HG02870 (cell line): ENCODE measurements at regions not wholly inside any gene's neighbourhood (a gene's known extent, or its start where the extent isn't known, plus 50 kb on each side); places are given as distances from the start of the nearest gene placed in this dataset.
"Not testable (repeated sequence)": the region's sequence is repeated elsewhere in the genome, so short reads cannot be mapped to it uniquely, and the experiment has no call there.

Source experiments
- ATAC-seq: cut with Tn5 transposase; IDR thresholded peaks from one replicate; pipeline ENCODE4 v1.9.1; 2021; ENCODE audit warnings: mild to moderate bottlenecking, moderate library complexity; ENCODE audit not compliant: unreplicated experiment

DNA sequence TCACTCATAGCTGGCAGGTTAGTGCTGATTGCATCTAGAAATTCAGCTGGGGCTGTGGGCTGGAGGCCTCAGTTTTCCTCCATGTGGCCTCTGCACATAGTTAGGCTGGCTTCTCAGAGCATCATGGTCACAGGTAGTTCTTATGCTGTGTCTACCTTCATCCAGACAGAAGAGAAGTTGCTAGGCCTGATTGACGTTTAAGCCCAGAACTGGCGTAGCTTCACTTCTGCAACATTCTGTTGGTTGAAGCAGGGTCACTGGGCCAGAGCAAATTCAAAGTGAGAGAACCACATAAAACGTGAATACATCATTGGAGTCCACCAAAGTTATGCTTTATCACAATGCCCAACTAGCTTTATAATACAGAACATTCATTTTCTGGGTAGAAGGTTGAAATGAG lies 116.0 kb downstream of the SPP2 start:
- no peak for ATAC-seq

DNA sequence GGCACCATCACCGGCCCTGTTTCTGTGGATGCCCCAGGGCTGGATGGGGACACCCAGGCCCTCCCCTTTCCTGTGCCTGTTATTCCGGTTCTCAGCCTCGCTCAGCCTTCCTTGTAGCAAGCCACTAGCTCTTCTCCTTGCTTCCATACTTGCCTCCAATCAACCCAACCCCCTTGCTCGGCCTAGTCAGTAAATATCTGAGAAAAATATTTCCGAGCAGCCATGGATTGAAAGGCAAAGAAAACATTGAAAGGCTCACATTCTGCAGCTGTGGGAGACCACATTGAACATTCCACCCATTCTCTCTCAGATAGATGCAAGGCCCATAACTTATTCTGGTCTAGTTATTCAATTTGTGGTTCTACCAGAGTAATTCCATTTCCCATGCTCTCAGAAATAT lies 114.9 kb downstream of the SPP2 start:
- ATAC-seq, result no peak

DNA sequence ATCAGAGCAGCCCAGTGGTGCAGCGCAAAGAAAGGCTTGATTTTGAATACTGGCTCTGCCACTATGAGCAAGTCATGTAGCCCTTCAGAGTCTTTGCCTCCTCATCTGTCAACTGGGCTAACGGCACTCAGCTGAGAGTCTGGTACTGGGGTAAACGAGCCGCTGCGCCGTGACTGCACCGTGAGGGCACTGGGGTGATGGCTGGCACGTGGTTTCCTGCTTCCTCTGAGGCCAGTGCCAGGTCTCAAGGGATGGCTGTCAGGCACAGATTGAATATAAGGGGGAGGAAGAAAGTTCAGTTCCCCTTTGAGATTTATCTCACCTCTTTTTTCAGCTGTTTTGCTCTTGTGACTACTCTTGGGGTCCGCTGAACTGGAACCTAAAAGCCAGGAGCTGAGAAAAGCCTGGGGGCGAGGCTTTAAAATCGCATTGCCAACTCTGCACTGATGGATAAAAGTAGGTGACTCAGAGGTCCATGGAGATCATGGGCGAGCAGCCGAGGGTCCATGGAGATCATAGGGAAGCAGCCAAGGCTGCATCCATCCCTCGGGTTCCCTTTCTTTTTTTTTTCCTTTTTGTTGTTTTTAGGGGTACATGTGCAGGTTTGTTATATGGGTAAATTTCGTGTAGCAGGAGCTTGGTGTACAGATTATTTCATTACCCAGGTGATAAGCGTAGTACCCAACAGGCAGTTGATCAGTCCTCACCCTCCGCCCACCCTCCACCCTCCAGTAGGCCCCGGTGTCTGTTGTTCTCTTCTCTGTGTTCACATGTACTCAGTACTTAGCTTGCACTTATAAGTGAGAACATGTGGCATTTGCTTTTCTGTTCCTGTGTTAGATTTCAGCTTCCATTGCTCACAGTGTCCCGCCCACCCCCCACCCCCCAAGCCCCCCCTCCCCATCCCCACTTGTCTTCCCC lies 114.3 kb downstream of the SPP2 start:
- no peak for ATAC-seq

DNA sequence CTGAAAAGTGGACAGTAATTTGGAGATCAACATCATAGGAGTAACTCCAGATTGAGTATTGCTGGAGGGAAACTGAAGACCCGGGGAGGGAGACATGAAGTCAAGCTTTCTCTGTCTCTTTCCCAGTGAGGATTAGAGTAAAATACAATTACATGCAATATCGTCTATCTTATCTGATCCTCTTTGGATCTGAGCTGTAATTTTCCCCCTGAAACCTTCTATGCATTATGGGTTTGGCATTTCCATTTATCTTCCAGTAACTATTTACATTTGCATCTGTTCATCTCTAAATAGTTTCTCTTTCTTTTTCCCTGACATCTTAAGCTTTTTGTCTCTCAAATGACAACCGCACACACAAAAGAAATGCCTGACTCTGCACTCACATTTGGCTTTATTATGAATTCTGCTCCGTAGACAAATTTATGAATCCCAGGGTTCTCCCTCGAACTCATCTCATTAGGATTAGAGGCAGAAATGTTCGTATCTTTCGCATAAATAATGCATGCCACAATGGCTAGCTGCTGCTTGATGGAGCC lies 113.1 kb downstream of the SPP2 start:
- no peak for ATAC-seq

DNA sequence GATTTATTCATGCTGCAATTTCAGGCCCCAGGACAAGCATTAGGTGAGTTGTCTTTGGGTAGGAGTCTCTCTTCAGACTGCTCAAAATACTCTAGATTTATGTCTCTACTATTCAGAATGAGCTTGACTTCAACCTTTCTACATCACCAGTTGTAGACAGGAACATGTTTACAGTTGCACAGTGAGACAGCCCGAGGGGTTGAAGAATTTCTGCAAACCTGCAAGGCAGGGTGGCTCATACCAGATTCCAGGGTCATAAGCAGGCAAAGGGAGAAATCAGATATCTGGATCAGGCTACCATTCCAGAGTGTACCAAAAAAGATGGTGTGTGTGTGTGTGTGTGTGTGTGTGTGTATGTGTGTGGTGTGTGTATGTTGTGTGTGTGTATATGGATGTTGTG lies 112.4 kb downstream of the SPP2 start:
- no peak for ATAC-seq

DNA sequence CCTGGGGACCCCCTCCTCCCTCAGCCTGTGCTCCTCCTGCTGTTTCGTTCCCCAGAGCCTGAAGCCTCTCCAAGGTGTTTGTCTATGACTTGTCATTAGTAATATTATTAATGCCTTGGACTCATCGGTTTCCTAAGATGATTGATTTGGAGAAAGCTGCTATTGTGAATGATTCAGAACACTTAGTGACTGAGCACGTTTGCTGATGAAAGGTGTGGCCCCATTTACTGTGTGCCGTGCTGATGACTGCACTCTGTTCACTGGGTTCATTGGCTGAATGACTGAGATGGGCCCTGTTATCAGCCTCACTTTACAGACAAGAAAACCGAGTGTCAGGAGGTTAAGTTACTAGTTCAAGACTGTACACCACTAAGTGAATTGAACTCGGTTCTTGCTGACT lies 111.4 kb downstream of the SPP2 start:
- no peak for ATAC-seq

DNA sequence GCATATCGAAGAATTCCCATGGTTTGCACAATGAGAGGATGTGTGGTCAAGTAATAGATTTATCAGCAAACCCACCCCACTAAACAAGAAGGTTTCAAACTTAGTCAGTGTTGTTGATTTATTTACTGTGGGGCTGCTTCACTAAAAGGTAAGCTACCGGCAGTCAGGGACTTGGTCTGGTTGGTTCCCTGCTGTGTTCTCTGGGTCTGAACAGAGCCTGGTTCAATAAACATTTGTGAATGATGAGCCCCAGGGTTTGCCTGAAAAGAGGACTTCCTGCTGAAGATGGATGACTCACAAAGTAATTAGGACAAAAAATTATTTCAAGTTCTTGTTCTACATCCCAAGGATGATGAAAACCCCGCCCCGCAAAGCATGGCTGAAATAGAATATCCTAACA lies 108.3 kb downstream of the SPP2 start:
- no peak for ATAC-seq

DNA sequence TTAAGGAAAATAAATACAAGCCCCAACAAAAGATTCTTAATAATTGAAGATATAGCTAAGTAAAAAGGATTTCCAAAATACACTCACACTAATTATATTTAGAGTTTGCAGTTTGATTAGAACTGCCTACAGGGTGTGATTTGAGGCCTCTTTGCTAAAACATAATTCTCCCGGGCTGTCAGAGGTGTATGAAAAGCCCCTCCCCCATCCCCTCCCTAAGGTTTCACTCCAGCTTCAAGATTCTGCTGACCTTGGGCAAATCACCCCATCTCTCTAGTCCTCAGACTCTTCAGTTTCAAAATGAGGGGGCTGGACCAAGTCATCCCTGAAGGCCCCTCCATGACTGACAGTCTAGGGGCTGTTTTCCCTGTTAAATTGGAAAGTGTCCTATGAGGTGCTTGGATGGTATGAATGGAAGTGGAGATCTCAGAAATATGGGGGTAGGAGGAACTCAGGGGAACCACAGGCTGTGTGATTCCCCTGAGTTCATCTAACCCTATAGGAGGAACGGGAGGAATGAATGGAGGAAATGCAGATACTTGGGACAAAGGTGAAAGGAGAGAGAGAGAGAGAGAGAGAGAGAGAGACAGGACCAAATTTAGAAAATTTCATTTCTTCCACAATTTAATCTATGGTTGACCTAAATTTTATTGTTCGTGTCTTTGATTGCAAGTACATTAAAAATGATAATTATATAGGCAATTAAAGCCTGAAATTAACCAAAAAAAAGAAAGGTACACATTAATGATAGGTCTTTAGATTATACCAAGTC lies 107.5 kb downstream of the SPP2 start:
- no peak for ATAC-seq

DNA sequence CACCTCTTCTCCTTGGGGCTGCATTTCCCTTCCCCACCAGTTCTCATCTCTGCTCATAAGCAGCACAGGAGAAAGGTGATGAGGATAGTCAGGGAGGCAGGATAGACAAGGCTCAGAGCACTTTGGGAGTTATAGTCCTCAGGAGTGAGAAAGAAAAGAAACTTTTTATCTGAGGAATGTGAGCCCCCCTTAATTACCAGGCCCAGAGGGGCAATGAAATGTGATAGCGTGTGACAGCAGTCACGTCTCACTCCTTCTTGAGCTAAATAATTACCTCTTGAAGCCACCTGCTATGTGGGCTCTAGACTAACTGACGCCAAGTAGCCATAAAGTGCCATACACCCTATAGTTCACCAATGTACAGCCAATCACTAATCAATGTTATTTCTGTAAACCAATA lies 105.8 kb downstream of the SPP2 start:
- ATAC-seq, result no peak

DNA sequence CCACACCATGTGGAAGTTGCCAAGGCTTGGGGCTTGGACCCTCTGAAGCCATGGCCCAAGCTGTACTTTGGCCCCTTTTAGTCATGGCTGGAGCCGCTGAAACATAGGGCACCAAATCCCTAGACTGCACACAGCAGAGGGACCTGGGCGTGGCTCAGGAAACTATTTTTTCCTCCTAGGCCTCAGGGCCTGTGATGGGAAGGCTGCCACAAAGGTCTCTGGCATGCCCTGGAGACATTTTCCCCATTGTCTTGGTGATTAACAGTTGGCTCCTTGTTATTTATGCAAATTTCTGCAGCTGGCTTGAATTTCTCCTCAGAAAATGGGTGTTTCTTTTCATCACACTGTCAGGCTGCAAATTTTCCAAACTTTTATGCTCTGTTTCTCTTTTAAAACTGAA lies 102.3 kb downstream of the SPP2 start:
- ATAC-seq, result not testable (repeated sequence)

DNA sequence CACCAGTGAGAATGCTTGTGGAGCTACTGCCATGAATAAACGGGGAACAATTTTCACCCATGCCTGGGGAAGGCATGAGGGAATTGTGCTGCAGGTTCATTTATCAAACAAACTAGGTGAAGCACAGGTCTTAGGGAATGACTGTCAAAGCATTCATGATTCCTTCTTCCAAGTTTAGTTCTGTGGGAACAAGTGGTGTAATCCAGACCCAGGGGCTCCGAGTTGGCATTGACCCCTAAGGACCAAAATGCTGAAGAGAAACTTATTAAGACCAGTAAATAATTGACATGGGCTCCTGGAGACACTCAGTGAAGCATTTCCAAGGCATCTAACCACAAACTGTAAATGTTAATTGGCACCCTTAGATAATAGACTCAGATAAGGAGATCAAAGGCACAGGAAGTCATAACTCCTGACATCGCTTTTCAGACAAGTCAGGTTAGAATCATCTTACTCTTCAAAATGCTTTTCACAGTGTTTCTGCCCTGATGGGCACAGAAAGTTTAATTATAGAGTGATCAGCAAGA lies 96.9 kb downstream of the SPP2 start:
- no peak for ATAC-seq

DNA sequence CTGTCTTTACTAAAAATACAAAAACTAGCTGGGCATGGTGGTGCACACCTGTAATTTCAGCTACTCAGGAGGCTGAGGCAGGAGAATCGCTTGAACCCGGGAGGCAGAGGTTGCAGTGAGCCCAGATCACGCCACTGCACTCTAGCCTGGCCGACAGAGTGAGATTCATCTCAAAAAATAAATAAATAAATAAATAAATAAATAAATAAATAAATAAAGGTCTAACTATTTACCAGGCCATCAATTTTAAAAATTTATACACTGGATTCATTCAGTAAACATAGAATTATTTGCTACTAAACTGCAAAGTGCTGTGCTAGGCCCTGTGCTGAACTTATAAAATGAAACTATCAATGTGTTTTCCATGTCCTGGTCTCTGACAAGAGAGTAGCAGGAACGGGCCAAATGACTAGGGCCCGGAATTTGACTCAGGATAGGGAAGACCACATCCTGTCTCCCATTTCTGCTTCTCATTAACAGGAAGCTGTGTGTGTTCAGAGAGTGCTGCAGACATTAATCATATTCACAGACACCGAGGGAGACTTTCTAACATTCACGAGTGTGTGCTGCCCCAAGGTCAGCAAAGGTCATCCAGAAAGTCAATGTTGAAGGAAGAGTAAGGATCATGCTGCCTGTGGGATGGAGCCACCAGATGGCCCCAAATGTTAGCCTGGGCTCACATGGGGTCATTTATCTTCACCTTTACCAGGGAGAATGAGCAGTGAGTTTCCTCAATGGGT lies 95.8 kb downstream of the SPP2 start:
- ATAC-seq, result no peak

DNA sequence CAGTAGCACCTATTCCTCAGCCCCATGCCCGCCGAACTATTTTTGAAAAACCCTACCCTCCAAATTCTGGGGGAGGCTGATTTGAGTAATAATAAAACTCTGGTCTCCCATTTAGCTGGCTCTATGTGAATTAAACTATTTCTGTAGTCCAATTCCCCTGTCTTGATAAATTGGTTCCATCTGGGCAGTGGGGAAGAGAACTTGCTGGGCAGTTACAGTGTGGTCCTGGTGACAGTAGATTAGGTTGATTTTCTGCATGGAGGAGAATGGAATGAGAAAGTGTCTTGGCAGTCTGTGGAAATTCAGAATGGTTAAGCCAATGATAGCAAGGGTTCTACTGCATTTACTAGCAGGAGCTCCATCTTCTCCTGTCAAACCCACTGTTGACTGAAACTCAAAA lies 95.0 kb downstream of the SPP2 start:
- ATAC-seq, result no peak

DNA sequence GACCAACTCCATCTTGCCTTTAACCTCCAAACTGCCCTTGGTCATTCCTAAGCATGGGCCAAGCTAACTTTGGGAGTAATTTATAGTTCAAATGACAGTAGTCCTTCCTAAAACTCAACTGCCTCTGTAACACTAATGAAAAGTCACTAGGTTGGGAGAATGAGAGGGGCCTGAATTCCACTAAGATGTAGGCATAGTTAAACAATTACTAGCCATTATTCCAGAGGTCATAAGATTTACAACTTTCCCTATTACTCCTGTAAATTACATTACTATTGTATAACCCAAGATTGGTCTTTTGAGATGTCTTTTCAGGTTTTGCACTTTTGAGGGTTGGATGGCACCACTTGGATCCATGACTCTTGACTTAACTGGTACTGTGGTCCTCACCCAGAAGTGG lies 94.6 kb downstream of the SPP2 start:
- no peak for ATAC-seq

DNA sequence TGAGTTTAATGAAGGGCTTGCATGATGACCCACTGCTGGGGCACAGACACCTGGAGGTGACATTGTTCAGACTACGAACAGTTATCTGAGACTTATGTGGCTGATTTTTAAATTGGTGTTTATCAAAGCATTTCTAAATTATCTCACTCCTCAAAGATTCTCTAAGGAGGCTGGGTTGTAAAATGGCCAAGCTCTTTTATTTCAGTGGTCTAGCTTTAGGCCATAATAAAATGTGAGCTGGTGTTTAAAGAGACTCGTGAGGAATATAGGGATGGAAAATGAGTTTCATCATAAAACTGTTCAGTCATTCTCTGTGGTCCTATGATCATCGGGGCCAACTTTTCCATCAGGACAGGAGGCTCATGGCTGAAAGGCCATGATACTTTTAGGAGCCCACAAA lies 93.4 kb downstream of the SPP2 start:
- ATAC-seq, result no peak

DNA sequence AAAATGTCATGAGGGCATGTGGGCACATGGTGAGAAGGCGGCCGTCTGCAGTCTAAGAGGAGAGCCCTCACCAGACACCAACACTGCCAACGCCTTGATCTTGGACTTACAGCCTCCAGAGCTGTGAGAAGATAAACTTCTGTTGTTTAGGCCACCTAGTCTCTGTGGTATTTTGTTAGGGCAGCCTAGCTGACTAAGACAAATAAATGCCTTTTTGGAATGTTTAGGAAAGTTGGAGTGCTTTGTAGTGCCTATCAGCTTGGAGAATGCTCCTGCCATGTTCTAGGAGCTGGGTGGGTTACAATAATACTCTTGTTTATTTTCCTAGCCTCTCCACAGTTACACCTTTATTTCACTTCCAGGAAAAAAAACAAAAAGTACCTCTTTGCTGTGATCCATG lies 92.0 kb downstream of the SPP2 start:
- no peak for ATAC-seq

DNA sequence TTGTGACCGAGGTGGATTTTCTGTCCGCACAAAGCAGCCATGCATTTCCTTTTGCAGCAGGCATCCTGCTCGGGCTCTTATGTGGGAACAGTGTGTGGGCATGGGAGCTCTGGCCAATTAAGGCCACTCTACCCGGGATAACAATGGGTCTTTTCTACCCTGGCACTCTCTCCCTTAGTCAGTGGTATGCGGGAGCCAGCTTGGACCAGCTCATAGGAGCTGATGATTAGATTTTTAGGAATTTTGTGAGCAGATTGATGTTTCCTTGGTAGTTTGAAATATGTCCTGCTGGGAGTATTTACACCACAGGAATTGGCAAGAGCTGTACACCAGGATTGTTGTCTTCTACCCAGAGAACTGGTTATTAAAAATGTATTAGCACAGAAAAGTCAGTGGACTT lies 89.3 kb downstream of the SPP2 start:
- no peak for ATAC-seq

DNA sequence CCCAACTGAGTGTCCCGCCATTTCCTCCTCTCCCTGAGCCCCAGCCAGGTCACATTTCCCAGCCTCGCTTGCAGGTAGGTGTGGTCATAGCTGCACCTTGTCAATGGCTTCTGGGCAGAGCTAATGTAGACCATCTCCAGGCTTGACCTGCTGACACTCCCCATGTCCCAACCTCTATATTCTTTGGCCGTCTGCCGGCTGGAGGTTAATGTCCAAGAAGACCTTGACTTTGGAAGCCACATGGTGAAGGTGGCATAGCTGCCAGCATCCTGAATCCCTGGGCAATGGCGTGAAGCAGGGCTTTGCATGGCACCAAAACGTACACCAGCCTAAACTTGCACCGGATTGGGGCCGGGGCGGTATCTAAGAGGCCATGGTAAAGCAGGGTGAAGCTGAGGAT lies 88.3 kb downstream of the SPP2 start:
- ATAC-seq, result no peak

DNA sequence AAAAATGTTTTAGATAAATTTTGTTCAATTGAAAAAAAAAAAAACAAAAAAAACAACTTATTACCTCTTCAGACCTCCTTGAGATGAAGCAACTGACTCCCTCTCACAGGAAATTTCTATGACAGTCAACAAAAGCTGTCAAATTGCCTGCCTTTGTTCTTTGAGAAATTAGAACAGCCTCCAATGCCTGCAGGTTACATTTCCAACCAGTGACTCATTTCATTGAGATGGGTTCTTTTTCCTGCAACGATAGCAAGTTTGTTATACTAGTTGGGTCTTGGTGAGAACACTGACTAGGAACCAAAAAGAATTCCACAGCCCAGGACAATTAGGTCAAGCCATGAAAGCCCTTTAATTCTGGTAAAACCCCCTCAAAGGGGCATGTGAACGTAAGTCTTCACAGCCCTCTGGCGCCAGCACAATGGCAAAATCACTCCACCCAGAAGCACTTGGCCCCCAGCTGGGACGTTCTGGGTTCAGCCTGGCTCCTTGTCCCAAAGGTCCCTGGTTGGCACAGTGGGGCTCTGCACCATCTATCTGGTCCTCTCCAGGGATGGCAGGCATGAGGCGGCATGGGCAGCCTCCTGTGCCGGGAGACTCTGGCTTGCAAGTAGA lies 87.0 kb downstream of the SPP2 start:
- ATAC-seq, result no peak

DNA sequence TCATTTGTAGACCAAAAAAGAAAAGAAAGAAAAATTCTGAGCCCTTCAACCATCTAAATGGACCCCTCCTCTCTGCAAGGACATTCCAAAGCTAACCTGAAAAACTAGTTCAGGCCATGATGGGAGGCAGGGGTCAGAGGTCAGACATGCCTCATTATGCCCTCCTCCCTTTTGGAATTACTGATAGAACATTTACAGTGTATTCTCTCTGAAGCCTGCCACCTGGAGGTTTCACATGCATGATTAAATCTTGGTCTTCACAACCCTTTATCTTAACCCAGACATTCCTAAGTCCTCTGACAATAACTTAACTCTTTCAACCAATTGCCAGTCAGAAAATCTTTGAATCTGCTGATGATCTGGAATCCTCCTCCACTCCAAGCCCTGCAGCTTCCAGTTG lies 86.0 kb downstream of the SPP2 start:
- no peak for ATAC-seq

DNA sequence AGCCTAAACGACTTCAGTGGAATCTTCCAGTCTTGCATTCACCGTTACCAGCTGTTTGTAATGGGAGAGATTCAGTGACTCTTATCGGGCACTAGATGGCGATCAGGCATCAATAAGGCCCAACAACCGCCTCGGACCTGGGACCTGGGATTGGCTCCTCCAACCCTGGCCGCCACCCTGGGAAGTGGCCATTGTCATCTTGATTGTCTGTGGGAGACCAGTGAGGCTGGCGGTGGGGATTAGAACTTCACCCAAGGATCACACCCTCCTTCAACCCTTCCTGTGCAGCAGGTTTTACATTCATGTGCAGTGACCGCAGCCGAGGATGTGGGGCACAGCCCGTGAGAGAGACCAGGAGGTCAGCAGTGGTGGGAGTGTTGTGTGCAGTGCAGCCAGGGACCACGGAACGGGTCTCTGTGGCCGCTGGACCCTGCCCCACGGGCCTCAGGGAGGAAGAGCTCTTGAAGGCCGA lies 85.3 kb downstream of the SPP2 start:
- ATAC-seq, result no peak
